Smooth muscle cell (in vitro differentiated cells): ENCODE measurements at regions not wholly inside any gene's neighbourhood (a gene's known extent, or its start where the extent isn't known, plus 50 kb on each side); places are given as distances from the start of the nearest gene placed in this dataset.

ENCODE experiments used
- DNase-seq: peaks from one replicate; lab custom pipeline; 2025; ENCODE audit not compliant: unreplicated experiment; lab: John Stamatoyannopoulos, UW
- H2AFZ ChIP-seq: fragments of 200-600 bp; sonication (generic); 2 replicates; pipeline ENCODE4 v1.6.0; 2016; ENCODE audit warnings: antibody characterized with exemption, low read depth, mild to moderate bottlenecking
- H3F3A ChIP-seq: fragments of 200-600 bp; sonication (generic); 2 replicates; pipeline ENCODE4 v1.6.0; 2017; ENCODE audit warnings: antibody characterized with exemption, low read depth
- H3K27ac ChIP-seq: fragments of 200-600 bp; sonication (generic); 2 replicates; pipeline ENCODE4 v1.5.1; 2016; ENCODE audit warnings: low read depth, mild to moderate bottlenecking
- H3K27me3 ChIP-seq: fragments of 200-600 bp; sonication (generic); 2 replicates; pipeline ENCODE4 v1.6.1; 2016; ENCODE audit warnings: low read depth, mild to moderate bottlenecking
- H3K36me3 ChIP-seq: fragments of 200-600 bp; sonication (generic); 2 replicates; pipeline ENCODE4 v1.5.1; 2016; ENCODE audit warnings: low read depth
- H3K4me1 ChIP-seq: fragments of 200-600 bp; sonication (generic); 2 replicates; pipeline ENCODE4 v1.5.1; 2016; ENCODE audit warnings: low read depth
- H3K4me2 ChIP-seq: fragments of 200-600 bp; sonication (generic); 2 replicates; pipeline ENCODE4 v1.6.0; 2016; ENCODE audit warnings: mild to moderate bottlenecking
- H3K4me3 ChIP-seq: fragments of 200-600 bp; sonication (generic); 2 replicates; pipeline ENCODE4 v1.5.1; 2016; ENCODE audit warnings: mild to moderate bottlenecking
- H3K79me2 ChIP-seq: fragments of 200-600 bp; sonication (generic); 2 replicates; pipeline ENCODE4 v1.6.0; 2016; ENCODE audit warnings: low read depth, mild to moderate bottlenecking
- H3K9ac ChIP-seq: fragments of 200-600 bp; sonication (generic); 2 replicates; pipeline ENCODE4 v1.6.0; 2016; ENCODE audit warnings: low read depth
- H3K9me3 ChIP-seq: fragments of 200-600 bp; sonication (generic); replicated peaks from 2 replicates; pipeline ENCODE4 v1.5.1; 2016; ENCODE audit warnings: low read depth
- H4K20me1 ChIP-seq: fragments of 200-600 bp; sonication (generic); 2 replicates; pipeline ENCODE4 v1.6.0; 2016; ENCODE audit warnings: low read depth
- WGBS: methylation state at CpG from one replicate; pipeline ENCODE4 v1.1.7; 2016; ENCODE audit warnings: low lambda C conversion rate; 5-methylcytosine and 5-hydroxymethylcytosine counted together
- TF ChIP-seq, protein P1 (sequence below): fragments of 200-600 bp; sonication (generic); IDR thresholded peaks from 2 replicates; pipeline ENCODE4 v1.5.1; 2017; ENCODE audit warnings: borderline replicate concordance, mild to moderate bottlenecking, antibody characterized with exemption; ENCODE audit not compliant: insufficient read depth, poor library complexity, severe bottlenecking

GRCh38 chr5:158436271-158437065, 577.5 kb upstream of the CLINT1 start:
- H3K4me1 ChIP-seq = no peaks in the 10 kb centered on the region
- TF ChIP-seq, protein P1, sequence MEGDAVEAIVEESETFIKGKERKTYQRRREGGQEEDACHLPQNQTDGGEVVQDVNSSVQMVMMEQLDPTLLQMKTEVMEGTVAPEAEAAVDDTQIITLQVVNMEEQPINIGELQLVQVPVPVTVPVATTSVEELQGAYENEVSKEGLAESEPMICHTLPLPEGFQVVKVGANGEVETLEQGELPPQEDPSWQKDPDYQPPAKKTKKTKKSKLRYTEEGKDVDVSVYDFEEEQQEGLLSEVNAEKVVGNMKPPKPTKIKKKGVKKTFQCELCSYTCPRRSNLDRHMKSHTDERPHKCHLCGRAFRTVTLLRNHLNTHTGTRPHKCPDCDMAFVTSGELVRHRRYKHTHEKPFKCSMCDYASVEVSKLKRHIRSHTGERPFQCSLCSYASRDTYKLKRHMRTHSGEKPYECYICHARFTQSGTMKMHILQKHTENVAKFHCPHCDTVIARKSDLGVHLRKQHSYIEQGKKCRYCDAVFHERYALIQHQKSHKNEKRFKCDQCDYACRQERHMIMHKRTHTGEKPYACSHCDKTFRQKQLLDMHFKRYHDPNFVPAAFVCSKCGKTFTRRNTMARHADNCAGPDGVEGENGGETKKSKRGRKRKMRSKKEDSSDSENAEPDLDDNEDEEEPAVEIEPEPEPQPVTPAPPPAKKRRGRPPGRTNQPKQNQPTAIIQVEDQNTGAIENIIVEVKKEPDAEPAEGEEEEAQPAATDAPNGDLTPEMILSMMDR = no peak

DNA sequence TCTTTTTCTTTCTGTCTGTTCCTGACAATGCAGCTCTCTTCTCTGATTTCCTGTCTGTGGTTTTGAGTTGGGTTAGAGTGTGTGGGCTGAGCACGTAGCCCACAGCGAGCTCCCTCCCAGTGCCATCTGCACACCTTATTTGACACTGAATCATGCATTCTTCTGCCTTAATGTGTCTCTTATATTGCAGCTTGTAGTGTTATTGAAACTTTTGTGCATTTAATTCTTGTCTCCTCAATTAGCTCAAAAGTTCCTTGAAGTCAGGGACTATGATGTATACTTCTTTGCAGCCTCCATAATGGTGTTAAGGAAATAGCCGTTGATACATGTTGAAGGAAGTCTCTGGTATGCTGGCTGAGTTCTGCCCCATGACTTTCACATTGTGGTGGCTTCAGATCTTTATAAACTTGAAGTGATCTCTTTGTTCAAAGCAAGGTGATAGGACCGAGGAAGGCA, 576.2 kb upstream of the CLINT1 start:
- peak overlapping the region; percentile 1 for H3K4me2 ChIP-seq
- no peaks in the 10 kb centered on the region for H3K4me1 ChIP-seq
- no peak overlapping the region for H3K4me3 ChIP-seq
- no peak for DNase-seq
- H3K9ac ChIP-seq = no peak overlapping the region
- no peaks in the 10 kb centered on the region for H4K20me1 ChIP-seq
- no peaks in the 10 kb centered on the region for H3K36me3 ChIP-seq
- 55% methylated on average over 4 of the region's 4 CpGs for WGBS
- TF ChIP-seq, protein P1 = no peak
- no peaks in the 10 kb centered on the region for H3K9me3 ChIP-seq
- H2AFZ ChIP-seq = no peak overlapping the region
- no peaks in the 10 kb centered on the region for H3F3A ChIP-seq
- no peak overlapping the region for H3K27ac ChIP-seq
- no peaks in the 10 kb centered on the region for H3K27me3 ChIP-seq
- H3K79me2 ChIP-seq = no peaks in the 10 kb centered on the region

More at GRCh38 chr5:158436271-158437065, 577.5 kb upstream of the CLINT1 start:
- Histone ChIP-seq H3K4me2 (no peak overlapping the region), H3K27ac (no peak overlapping the region), H3F3A (no peaks in the 10 kb centered on the region), H3K79me2 (no peaks in the 10 kb centered on the region), H4K20me1 (no peaks in the 10 kb centered on the region), H3K36me3 (no peaks in the 10 kb centered on the region), H3K27me3 (no peaks in the 10 kb centered on the region), H3K9ac (no peak overlapping the region), H3K4me3 (no peak overlapping the region), H2AFZ (no peak overlapping the region), H3K9me3 (no peaks in the 10 kb centered on the region)
- DNase-seq = no peak
- 85% methylated on average over 2 of the region's 2 CpGs for WGBS

- H3F3A ChIP-seq = no peaks in the 10 kb centered on the region
Measured at GRCh38 chr5:158434749-158435148, 575.8 kb upstream of the CLINT1 start.

More at GRCh38 chr5:158434749-158435148, 575.8 kb upstream of the CLINT1 start:
- no peaks in the 10 kb centered on the region for H3K79me2 ChIP-seq
- no peaks in the 10 kb centered on the region for H3K27me3 ChIP-seq
- H3K4me2 ChIP-seq = peak overlapping the region; percentile 1
- H2AFZ ChIP-seq = no peak overlapping the region
- no peaks in the 10 kb centered on the region for H3K4me1 ChIP-seq
- H4K20me1 ChIP-seq = no peaks in the 10 kb centered on the region
- no peaks in the 10 kb centered on the region for H3K9me3 ChIP-seq
- no peak overlapping the region for H3K4me3 ChIP-seq
- DNase-seq = no peak
- no peak overlapping the region for H3K9ac ChIP-seq
- TF ChIP-seq, protein P1 = no peak
- no peaks in the 10 kb centered on the region for H3K36me3 ChIP-seq
- 47% methylated on average over 2 of the region's 2 CpGs for WGBS
- H3K27ac ChIP-seq = no peak overlapping the region
